IMR-90 (cell line): ENCODE measurements at regions not wholly inside any gene's neighbourhood (a gene's known extent, or its start where the extent isn't known, plus 50 kb on each side); places are given as distances from the start of the nearest gene placed in this dataset.

Experiments
- ATAC-seq: fragments of 200-7000 bp; cut with Tn5 transposase; 2 replicates; pipeline ENCODE4 v1.9.1; 2020; ENCODE audit warnings: low read depth, mild to moderate bottlenecking, moderate library complexity
- BruUV-seq: library from RNA; stranded (reverse); fragments of 400-500 nt; replicated peaks from 2 replicates; lab custom pipeline; 2021; lab: Mats Ljungman, UMichigan
- CTCF ChIA-PET: fragments of 300-600 bp; formaldehyde crosslinking; extraction: SDS; loops from one replicate; lab custom pipeline; 2021; ENCODE audit warnings: antibody characterized with exemption; lab: Yijun Ruan, JAX
- POLR2A ChIA-PET: fragments of 300-600 bp; sonication (Branson Sonifier 250); formaldehyde crosslinking; loops from one replicate; lab custom pipeline; 2022; ENCODE audit warnings: antibody characterized with exemption; ENCODE audit not compliant: unreplicated experiment; lab: Charles Lee
- DNase-seq: peaks from one replicate; pipeline ENCODE4 v3.0.0; 2013
- H2AFZ ChIP-seq: replicated peaks from 2 replicates; pipeline ENCODE3; 2013; ENCODE audit warnings: low read length, mild to moderate bottlenecking; ENCODE audit not compliant: poor library complexity
- H2AK5ac ChIP-seq: 2 replicates; pipeline ENCODE4 v1.6.1; 2013; ENCODE audit warnings: low read depth, low read length, inconsistent platforms
- H2AK9ac ChIP-seq: replicated peaks from 2 replicates; pipeline ENCODE3; 2013; ENCODE audit warnings: mild to moderate bottlenecking, low read depth, low read length, moderate library complexity; ENCODE audit not compliant: poor library complexity
- H2BK120ac ChIP-seq: 2 replicates; pipeline ENCODE4 v1.6.1; 2013; ENCODE audit warnings: low read depth, low read length, inconsistent platforms
- H2BK15ac ChIP-seq: 3 replicates; pipeline ENCODE4 v1.6.1; 2013; ENCODE audit warnings: low read depth, low read length, inconsistent platforms
- H2BK20ac ChIP-seq: 2 replicates; pipeline ENCODE4 v1.6.1; 2013; ENCODE audit warnings: low read depth, mild to moderate bottlenecking, inconsistent platforms, low read length, moderate library complexity
- H2BK5ac ChIP-seq: 2 replicates; pipeline ENCODE4 v1.6.1; 2013; ENCODE audit warnings: mild to moderate bottlenecking, low read depth, low read length, inconsistent platforms; ENCODE audit not compliant: poor library complexity, severe bottlenecking
- H3K14ac ChIP-seq: replicated peaks from 2 replicates; pipeline ENCODE4 v1.6.1; 2013; ENCODE audit warnings: low read depth, low read length, inconsistent platforms
- H3K18ac ChIP-seq: 2 replicates; pipeline ENCODE4 v1.6.1; 2013; ENCODE audit warnings: low read depth, low read length, control low read depth
- H3K23ac ChIP-seq: 2 replicates; pipeline ENCODE4 v1.6.1; 2013; ENCODE audit warnings: low read depth, low read length, inconsistent platforms
- H3K27ac ChIP-seq: 2 replicates; pipeline ENCODE4 v1.5.1; 2013; ENCODE audit warnings: mild to moderate bottlenecking, control low read depth, low read length; ENCODE audit not compliant: insufficient read depth
- H3K27me3 ChIP-seq: 2 replicates; pipeline ENCODE4 v1.6.1; 2013; ENCODE audit warnings: low read length; ENCODE audit not compliant: control insufficient read depth, insufficient read depth
- H3K36me3 ChIP-seq: 2 replicates; pipeline ENCODE4 v1.6.1; 2013; ENCODE audit warnings: low read length, mixed read lengths; ENCODE audit not compliant: control insufficient read depth, insufficient read depth
- H3K4ac ChIP-seq: 2 replicates; pipeline ENCODE4 v1.6.1; 2013; ENCODE audit warnings: low read depth, low read length, inconsistent platforms
- H3K4me1 ChIP-seq: 2 replicates; pipeline ENCODE4 v1.6.1; 2013; ENCODE audit warnings: low read length, mixed read lengths; ENCODE audit not compliant: control insufficient read depth, insufficient read depth
- H3K4me2 ChIP-seq: 2 replicates; pipeline ENCODE4 v1.6.1; 2013; ENCODE audit warnings: low read depth, mild to moderate bottlenecking, control low read depth, low read length, moderate library complexity
- H3K4me3 ChIP-seq: 2 replicates; pipeline ENCODE4 v1.5.1; 2013; ENCODE audit warnings: low read depth, mild to moderate bottlenecking, control low read depth, low read length, moderate library complexity; ENCODE audit not compliant: insufficient read depth
- H3K56ac ChIP-seq: 2 replicates; pipeline ENCODE4 v1.6.1; 2013; ENCODE audit warnings: low read length, inconsistent platforms; ENCODE audit not compliant: insufficient read depth; ENCODE audit errors: extremely low read depth
- H3K79me1 ChIP-seq, 2 experiments: 2 replicates each; pipeline ENCODE4 v1.6.1; 2013; ENCODE audit warnings: low read length in 2 of 2, inconsistent platforms in 1 of 2, low read depth in 1 of 2
- H3K9ac ChIP-seq: 2 replicates; pipeline ENCODE4 v1.6.1; 2013; ENCODE audit warnings: low read depth, low read length, control low read depth
- H3K9me1 ChIP-seq: 2 replicates; pipeline ENCODE4 v1.6.1; 2013; ENCODE audit warnings: low read length, inconsistent platforms; ENCODE audit not compliant: insufficient read depth
- H3K9me3 ChIP-seq: 2 replicates; pipeline ENCODE4 v1.6.1; 2013; ENCODE audit warnings: low read length; ENCODE audit not compliant: control insufficient read depth, insufficient read depth
- H4K20me1 ChIP-seq: 2 replicates; pipeline ENCODE4 v1.6.1; 2013; ENCODE audit warnings: low read length, inconsistent platforms; ENCODE audit not compliant: insufficient read depth
- H4K5ac ChIP-seq: 2 replicates; pipeline ENCODE4 v1.6.1; 2013; ENCODE audit warnings: mild to moderate bottlenecking, low read depth, low read length, control low read depth
- H4K8ac ChIP-seq, 2 experiments: 2 replicates each; pipeline ENCODE4 v1.6.1; 2013; ENCODE audit warnings: low read depth in 2 of 2, low read length in 2 of 2, control low read depth in 1 of 2, inconsistent platforms in 1 of 2
- H4K91ac ChIP-seq: 2 replicates; pipeline ENCODE4 v1.6.1; 2013; ENCODE audit warnings: low read depth, low read length, inconsistent platforms; ENCODE audit not compliant: insufficient read depth
- CEBPB ChIP-seq: IDR thresholded peaks from 2 replicates; pipeline ENCODE4 v1.6.1; 2012; ENCODE audit warnings: low read depth, low read length, improper control_type of control experiment
- CHD1 ChIP-seq: IDR thresholded peaks from 2 replicates; pipeline ENCODE4 v1.6.1; 2012; ENCODE audit warnings: low read depth, low read length, improper control_type of control experiment
- FOS ChIP-seq: fragments of 150-350 bp; IDR thresholded peaks from 2 replicates; pipeline ENCODE4 v1.6.1; 2016; ENCODE audit warnings: low read depth, low read length
- MAFK ChIP-seq: IDR thresholded peaks from 2 replicates; pipeline ENCODE4 v1.6.1; 2012; ENCODE audit warnings: low read depth, low read length, improper control_type of control experiment
- MAZ ChIP-seq: IDR thresholded peaks from 2 replicates; pipeline ENCODE4 v1.6.1; 2012; ENCODE audit warnings: low read depth, mild to moderate bottlenecking, low read length, improper control_type of control experiment, moderate library complexity, borderline replicate concordance
- POLR2A ChIP-seq: IDR thresholded peaks from 2 replicates; pipeline ENCODE4 v1.6.1; 2012; ENCODE audit warnings: mild to moderate bottlenecking, low read depth, low read length
- RFX5 ChIP-seq: IDR thresholded peaks from 2 replicates; pipeline ENCODE4 v1.8.0; 2012; ENCODE audit warnings: low read depth, mild to moderate bottlenecking, low read length, moderate library complexity
- SMC3 ChIP-seq: fragments of 150-350 bp; IDR thresholded peaks from 2 replicates; pipeline ENCODE4 v1.6.1; 2016; ENCODE audit warnings: low read depth, mild to moderate bottlenecking, antibody characterized with exemption, low read length, moderate library complexity
- WGBS, 2 experiments: methylation state at CpG; one replicate each; pipeline versions ENCODE4 v1.1.5 to v1.1.7; 2013; ENCODE audit warnings: missing lambda C conversion rate in 2 of 2; ENCODE audit not compliant: insufficient read length in 1 of 2; ENCODE audit errors: extremely low coverage in 2 of 2; 5-methylcytosine and 5-hydroxymethylcytosine counted together
- dilution Hi-C: fragments of 300-500 bp; cut with HindIII; formaldehyde crosslinking; loops from one replicate; pipeline ENCODE4 v1.14.3; 2018; ENCODE audit warnings: low sequenced_read_pairs; ENCODE audit not compliant: unreplicated experiment
- in situ Hi-C: fragments of 300-500 bp; cut with MboI; formaldehyde crosslinking; loops from 3 replicates; pipeline ENCODE4 v1.14.3; 2019; ENCODE audit warnings: low sequenced_read_pairs, inconsistent platforms, mixed read lengths
- intact Hi-C: fragments of 100-400 bp; cut with micrococcal nuclease; formaldehyde crosslinking; loops from 2 replicates; pipeline ENCODE4 v1.10.0; 2022
- TF ChIP-seq, protein P1 (sequence below): fragments of 150-350 bp; IDR thresholded peaks from 2 replicates; pipeline ENCODE4 v1.6.1; 2016; ENCODE audit warnings: low read depth, mild to moderate bottlenecking, low read length, moderate library complexity, borderline replicate concordance

DNA sequence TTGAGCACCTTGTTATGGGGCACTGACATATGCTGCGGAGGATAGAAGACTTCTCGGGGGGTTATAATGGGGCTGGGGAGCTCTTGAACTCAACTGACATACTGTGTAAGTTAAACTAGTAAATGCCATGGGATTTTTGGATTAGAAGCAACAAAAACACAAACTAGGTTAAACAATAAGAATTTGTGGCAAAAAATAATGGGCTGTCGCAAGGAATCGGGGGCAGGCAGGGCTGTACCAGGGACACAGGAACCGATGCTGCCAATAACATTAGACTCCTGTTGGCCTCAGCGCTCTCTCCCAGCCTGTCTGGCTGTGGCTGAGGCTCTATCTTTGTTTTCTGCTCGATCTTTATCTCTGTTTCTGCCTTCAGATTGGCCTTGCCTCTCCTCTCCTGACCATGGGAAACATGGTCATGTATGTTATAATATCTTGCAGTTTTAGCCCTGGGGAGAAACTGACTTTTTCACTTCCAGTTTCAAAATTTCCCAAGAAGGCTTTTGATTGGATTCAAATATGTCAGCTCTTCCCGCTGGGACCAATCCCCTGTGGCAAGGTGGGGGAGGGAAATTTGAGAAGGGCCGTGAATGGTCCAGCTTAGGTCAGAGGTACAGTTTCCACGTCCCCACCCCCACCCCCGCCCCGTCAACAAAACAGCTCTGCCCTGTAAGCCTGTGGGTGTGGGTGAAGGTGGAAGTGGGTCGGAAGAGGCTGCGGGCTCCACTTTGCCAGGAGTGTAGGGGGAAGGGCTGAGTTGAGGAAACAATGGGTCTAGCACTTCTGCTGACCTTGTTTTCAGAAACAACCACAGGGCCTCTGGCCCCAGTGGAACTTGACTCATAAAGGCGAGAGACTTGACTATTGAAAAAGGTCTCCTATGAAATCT, 161.1 kb upstream of the TBL1XR1 start:
- no peaks in the 10 kb centered on the region for H3K9me3 ChIP-seq
- H2AK5ac ChIP-seq = peak overlapping the region; percentile 74
- peak overlapping the region; percentile 86 for H2BK120ac ChIP-seq
- peak overlapping the region; percentile 89; the same call in 1 of the 2 replicates for H3K56ac ChIP-seq
- in situ Hi-C loops (loop anchor here (10.0 kb wide), 1 partner anchor 304 kb away; no protein-coding TSS in a partner anchor), dilution Hi-C loops (no loop called here), intact Hi-C loops (no loop called here)
- H3K27ac ChIP-seq = peak overlapping the region; percentile 59
- H3K4me1 ChIP-seq = peaks cover 27% of the 10 kb centered on the region
- POLR2A ChIA-PET = interaction anchor here (0.6 to 1.0 kb wide), 2 partner anchors 18 to 161 kb away, joined by 3 read pairs; partner anchors contain the start of gene TBL1XR1
- H3K4me3 ChIP-seq = no peak overlapping the region
- H3K79me1 ChIP-seq = peaks cover 0 to 15% of the 10 kb centered on the region in 2 experiments; a peak in 2 of 4 replicates
- 36% methylated on average over 4 of the region's 15 CpGs; no CpG with 5 or more reads in 1 of the 2 experiments for WGBS, 2 experiments
- TF ChIP-seq SMC3 (no peak), FOS (no peak), RFX5 (no peak), MAFK (no peak), CEBPB (no peak), CHD1 (no peak), MAZ (no peak), POLR2A (no peak)
- TF ChIP-seq, protein P1, sequence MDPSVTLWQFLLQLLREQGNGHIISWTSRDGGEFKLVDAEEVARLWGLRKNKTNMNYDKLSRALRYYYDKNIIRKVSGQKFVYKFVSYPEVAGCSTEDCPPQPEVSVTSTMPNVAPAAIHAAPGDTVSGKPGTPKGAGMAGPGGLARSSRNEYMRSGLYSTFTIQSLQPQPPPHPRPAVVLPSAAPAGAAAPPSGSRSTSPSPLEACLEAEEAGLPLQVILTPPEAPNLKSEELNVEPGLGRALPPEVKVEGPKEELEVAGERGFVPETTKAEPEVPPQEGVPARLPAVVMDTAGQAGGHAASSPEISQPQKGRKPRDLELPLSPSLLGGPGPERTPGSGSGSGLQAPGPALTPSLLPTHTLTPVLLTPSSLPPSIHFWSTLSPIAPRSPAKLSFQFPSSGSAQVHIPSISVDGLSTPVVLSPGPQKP = no peak
- DNase-seq (peak; percentile 56), ATAC-seq (peak; percentile 7)
- H2BK5ac ChIP-seq = peak overlapping the region; percentile 88
- H3K23ac ChIP-seq = peak overlapping the region; percentile 68
- peak overlapping the region; percentile 83 for H2AFZ ChIP-seq
- no peaks in the 10 kb centered on the region for H3K36me3 ChIP-seq
- peak overlapping the region; percentile 82 for H3K4ac ChIP-seq
- CTCF ChIA-PET = no interaction called here
- no peaks in the 10 kb centered on the region for H4K20me1 ChIP-seq
- H2BK20ac ChIP-seq = peak overlapping the region; percentile 73
- BruUV-seq = no TSS peak
- peak overlapping the region; percentile 56 to 89 for H4K8ac ChIP-seq
- peak overlapping the region; percentile 75; the same call in 2 of the 3 replicates for H2BK15ac ChIP-seq
- peak overlapping the region; percentile 85 for H4K91ac ChIP-seq
- peak overlapping the region; percentile 53 for H3K14ac ChIP-seq
- H3K9me1 ChIP-seq = no peaks in the 10 kb centered on the region
- peak overlapping the region; percentile 83 for H2AK9ac ChIP-seq
- H3K4me2 ChIP-seq = peak overlapping the region; percentile 66
- peak overlapping the region; percentile 97 for H4K5ac ChIP-seq
- H3K27me3 ChIP-seq = no peaks in the 10 kb centered on the region
- peak overlapping the region; percentile 88 for H3K18ac ChIP-seq
- peak overlapping the region; percentile 60 for H3K9ac ChIP-seq
